Heart right ventricle (tissue), 16 donors: ENCODE measurements at regions not wholly inside any gene's neighbourhood (a gene's known extent, or its start where the extent isn't known, plus 50 kb on each side); places are given as distances from the start of the nearest gene placed in this dataset.

ENCODE experiments used
- ATAC-seq, 8 donors: fragments of 200-7000 bp; cut with Tn5 transposase; one replicate each; pipeline ENCODE4 v1.9.1; 2020; ENCODE audit warnings: mild to moderate bottlenecking in 8 of 8, moderate library complexity in 8 of 8, moderate number of reproducible peaks in 1 of 8
- DNase-seq, 2 donors: peaks; one replicate each; pipeline ENCODE4 v3.0.0-alpha.2; 2020
- H3K27ac ChIP-seq, 10 donors: fragments of 200-600 bp; sonication (generic) in 2 of 10; one replicate each; pipeline versions ENCODE4 v1.5.0 to v1.8.0; 2020 to 2022; ENCODE audit warnings: mild to moderate bottlenecking in 3 of 10
- H3K27me3 ChIP-seq, 7 donors: fragments of 200-600 bp; one replicate each; pipeline ENCODE4 v1.8.0; 2021 to 2022; ENCODE audit warnings: mild to moderate bottlenecking in 2 of 7
- H3K36me3 ChIP-seq, 9 donors: fragments of 200-600 bp; sonication (generic) in 1 of 9; one replicate each; pipeline versions ENCODE4 v1.5.0 to v1.8.0; 2020 to 2022; ENCODE audit warnings: mild to moderate bottlenecking in 2 of 9
- H3K4me1 ChIP-seq, 9 donors: fragments of 200-600 bp; sonication (generic) in 1 of 9; one replicate each; pipeline versions ENCODE4 v1.5.0 to v1.8.0; 2020 to 2022; ENCODE audit warnings: mild to moderate bottlenecking in 4 of 9
- H3K4me3 ChIP-seq, 10 donors: fragments of 200-600 bp; sonication (generic) in 2 of 10; one replicate each; pipeline versions ENCODE4 v1.5.0 to v1.8.0; 2020 to 2022; ENCODE audit warnings: mild to moderate bottlenecking in 7 of 10, moderate library complexity in 2 of 10
- H3K9me3 ChIP-seq, 11 donors: fragments of 200-600 bp in 10 of 11; sonication (generic) in 2 of 11; one replicate each; pipeline versions ENCODE4 v1.5.0 to v1.8.0; 2013 to 2022; ENCODE audit warnings: mild to moderate bottlenecking in 2 of 11, control low read depth in 1 of 11, moderate library complexity in 1 of 11
- CTCF ChIP-seq, 9 donors: fragments of 200-600 bp; sonication (generic) in 2 of 9; IDR thresholded peaks; one replicate each; pipeline versions ENCODE4 v1.5.0 to v1.8.0; 2021 to 2022; ENCODE audit warnings: antibody characterized with exemption in 9 of 9, mild to moderate bottlenecking in 5 of 9, moderate library complexity in 1 of 9
- WGBS, 2 donors: extraction: QIAGEN DNeasy Blood & Tissue Kit; methylation state at CpG; one replicate each; pipeline ENCODE4 v1.1.7; 2013; ENCODE audit warnings: inconsistent platforms in 1 of 2; 5-methylcytosine and 5-hydroxymethylcytosine counted together
- intact Hi-C, 10 donors: fragments of 100-400 bp; cut with DNase I; formaldehyde crosslinking; loops; one replicate each; pipeline versions ENCODE4 v1.11.1 to v1.14.2; 2022
- donor health status: Arrhythmogenic right ventricular cardiomyopathy.
- donor health status: ischemic (EF 13 %, LVEDD 7.1; RV severe dilation, severe dysfunction).
- donor health status: healthy with polysubstance abuse.
- donor health status: DM: no; HTN: yes; CAD: no.
- donor health status: DM: no; HTN: no; CAD: no.
- donor health status: ischemic (EF 25% LVEDD 6.9; RV normal size, moderate dysfunction).
- donor health status: ischemic (EF 25% LVEDD 5.7; RV mildly dilated, moderate dysfunction).
- donor health status: healthy.
- donor health status: DM: yes; HTN: yes; CAD: no.
- donor health status: Ischemic cardiomyopathy.
- donor health status: ischemic (EF 35%, LVEDD 5.7; RV mildly dilated, moderate dysfunction).
- donor health status: nonischemic (EF 11% LVEDD 7.7; RV severe dilation, severe dysfunction).
- donor health status: DM: yes; HTN: yes; CAD: no.
- donor health status: PGD.
- donor health status: ischemic (EF 29% LVEDD 5.4; RV normal size, mild dysfunction).
- donor health status: nonischemic (EF 23%, LVEDD 6.1; RV moderate dilation, normal function).

GRCh38 chr14:65819569-65819968 is 407.0 kb downstream of the FUT8 start:
- no peak for DNase-seq
- ATAC-seq: no peak
- no peaks in the 10 kb centered on the region for H3K9me3 ChIP-seq
- no peak overlapping the region for H3K27ac ChIP-seq
- H3K36me3 ChIP-seq: no peaks in the 10 kb centered on the region
- no peak for TF ChIP-seq CTCF (IDR thresholded peaks at IDR 0.05)
- intact Hi-C loops: no loop called here
- H3K4me1 ChIP-seq: no peaks in the 10 kb centered on the region
- no peak overlapping the region for H3K4me3 ChIP-seq
- WGBS, 2 donors: 50 to 53% methylated on average over 5 of the region's 5 CpGs
- H3K27me3 ChIP-seq: peaks cover 0 to 27% (median 11%) of the 10 kb centered on the region in 7 donors

DNA sequence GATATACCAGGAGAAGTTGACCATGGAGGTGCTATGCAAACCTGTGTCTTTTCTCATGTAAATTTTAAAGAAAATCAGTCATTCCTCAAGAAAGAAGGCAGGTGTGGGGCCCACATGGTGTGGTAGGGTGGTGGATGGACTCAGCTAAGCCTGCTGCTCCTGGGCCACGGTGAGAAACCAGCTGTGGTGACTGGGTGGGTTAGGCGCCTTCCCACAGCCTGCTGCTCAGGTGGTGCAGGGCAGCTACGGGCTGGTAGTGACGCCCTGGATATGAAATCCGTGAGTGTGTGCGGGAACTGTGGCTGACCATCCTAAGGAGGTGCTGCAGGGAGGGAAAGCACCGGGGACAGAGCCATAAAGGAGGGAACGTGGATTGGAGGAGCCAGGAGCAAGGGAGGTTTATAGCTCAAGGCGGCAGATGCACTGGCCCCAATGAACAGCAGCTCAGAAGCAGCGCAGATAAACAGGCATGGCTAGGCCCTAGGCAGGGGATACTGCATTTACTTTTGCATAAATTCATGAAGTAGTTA is 408.8 kb downstream of the FUT8 start:
- no peak for DNase-seq
- H3K36me3 ChIP-seq: no peaks in the 10 kb centered on the region
- ATAC-seq: peak in 1 of 8 donors; percentile 11
- peaks cover 0 to 36% (median 17%) of the 10 kb centered on the region in 7 donors for H3K27me3 ChIP-seq
- no peaks in the 10 kb centered on the region for H3K4me1 ChIP-seq
- no peak overlapping the region for H3K27ac ChIP-seq
- 87 to 91% methylated on average over 10 of the region's 10 CpGs for WGBS, 2 donors
- intact Hi-C loops: loop anchor here in 8 of 10 donors (5.0 to 10.0 kb wide), 9 partner anchors 134 to 836 kb away; partner anchors contain the start of genes FUT8 (in 3 of the 8) and FNTB (in 2 of the 8)
- H3K4me3 ChIP-seq: no peak overlapping the region
- no peak for TF ChIP-seq CTCF (IDR thresholded peaks at IDR 0.05)
- no peaks in the 10 kb centered on the region for H3K9me3 ChIP-seq

- peak; percentile 81 to 95 (median 91) for TF ChIP-seq CTCF (IDR thresholded peaks at IDR 0.05)
- no peaks in the 10 kb centered on the region for H3K9me3 ChIP-seq
- 31 to 36% methylated on average over 4 of the region's 4 CpGs for WGBS, 2 donors
- intact Hi-C loops: loop anchor here (1.0 to 10.0 kb wide), 16 partner anchors 130 to 840 kb away; partner anchors contain the start of genes FUT8 (in 4 of the 10) and FNTB (in 2 of the 10)
- no peaks in the 10 kb centered on the region for H3K4me1 ChIP-seq
- peak in 1 of 2 donors; percentile 48 for DNase-seq
- no peak overlapping the region for H3K27ac ChIP-seq
- H3K4me3 ChIP-seq: no peak overlapping the region
- no peaks in the 10 kb centered on the region for H3K36me3 ChIP-seq
- peaks cover 0 to 51% (median 41%) of the 10 kb centered on the region in 7 donors for H3K27me3 ChIP-seq
- peak in 7 of 8 donors; percentile 55 to 84 (median 71) for ATAC-seq
Measured at GRCh38 chr14:65824285-65824977, 411.9 kb downstream of the FUT8 start.

DNA sequence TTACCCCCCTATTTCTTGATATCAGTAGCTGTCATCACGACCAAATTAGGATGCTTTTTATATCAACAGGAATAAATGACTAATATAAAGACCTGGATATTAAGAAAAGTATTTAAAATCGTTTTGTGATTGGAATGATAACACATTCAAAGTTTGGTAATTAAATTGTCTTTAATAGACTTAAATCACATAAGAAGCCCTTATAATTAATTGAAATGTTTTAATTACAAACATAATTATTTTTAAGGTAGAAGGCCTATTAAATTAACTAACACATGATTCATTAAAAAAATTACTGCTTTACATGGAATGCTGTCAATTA is 412.4 kb downstream of the FUT8 start:
- no peak overlapping the region for H3K27ac ChIP-seq
- no peaks in the 10 kb centered on the region for H3K36me3 ChIP-seq
- peak in 2 of 9 donors; percentile 14 to 17 for TF ChIP-seq CTCF (IDR thresholded peaks at IDR 0.05)
- ATAC-seq (no peak), DNase-seq (no peak)
- no peak overlapping the region for H3K4me3 ChIP-seq
- intact Hi-C loops: loop anchor here (1.0 to 10.0 kb wide), 17 partner anchors 130 to 840 kb away; partner anchors contain the start of genes FUT8 (in 4 of the 10) and FNTB (in 2 of the 10)
- H3K4me1 ChIP-seq: no peaks in the 10 kb centered on the region
- H3K27me3 ChIP-seq: peaks cover 0 to 53% (median 42%) of the 10 kb centered on the region in 7 donors
- H3K9me3 ChIP-seq: no peaks in the 10 kb centered on the region
- 3 to 6% methylated on average over 2 of the region's 2 CpGs for WGBS, 2 donors
